ENCODE measurements at regions not wholly inside any gene's neighbourhood (a gene's known extent, or its start where the extent isn't known, plus 50 kb on each side); places are given as distances from the start of the nearest gene placed in this dataset.

GRCh38 chr6:47915017-47915416 is 133.2 kb downstream of the OPN5 start:
- TF ChIP-seq, protein P1, sequence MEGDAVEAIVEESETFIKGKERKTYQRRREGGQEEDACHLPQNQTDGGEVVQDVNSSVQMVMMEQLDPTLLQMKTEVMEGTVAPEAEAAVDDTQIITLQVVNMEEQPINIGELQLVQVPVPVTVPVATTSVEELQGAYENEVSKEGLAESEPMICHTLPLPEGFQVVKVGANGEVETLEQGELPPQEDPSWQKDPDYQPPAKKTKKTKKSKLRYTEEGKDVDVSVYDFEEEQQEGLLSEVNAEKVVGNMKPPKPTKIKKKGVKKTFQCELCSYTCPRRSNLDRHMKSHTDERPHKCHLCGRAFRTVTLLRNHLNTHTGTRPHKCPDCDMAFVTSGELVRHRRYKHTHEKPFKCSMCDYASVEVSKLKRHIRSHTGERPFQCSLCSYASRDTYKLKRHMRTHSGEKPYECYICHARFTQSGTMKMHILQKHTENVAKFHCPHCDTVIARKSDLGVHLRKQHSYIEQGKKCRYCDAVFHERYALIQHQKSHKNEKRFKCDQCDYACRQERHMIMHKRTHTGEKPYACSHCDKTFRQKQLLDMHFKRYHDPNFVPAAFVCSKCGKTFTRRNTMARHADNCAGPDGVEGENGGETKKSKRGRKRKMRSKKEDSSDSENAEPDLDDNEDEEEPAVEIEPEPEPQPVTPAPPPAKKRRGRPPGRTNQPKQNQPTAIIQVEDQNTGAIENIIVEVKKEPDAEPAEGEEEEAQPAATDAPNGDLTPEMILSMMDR (IDR thresholded peaks at IDR 0.05; ENCODE audit: low read depth, low read length), result no peak
- no peak for TF ChIP-seq EZH2phosphoT487 (IDR thresholded peaks at IDR 0.05; ENCODE audit: low read depth)

Measured in OCI-LY3 (cell line).